OCI-LY7 (cell line): ENCODE measurements at regions not wholly inside any gene's neighbourhood (a gene's known extent, or its start where the extent isn't known, plus 50 kb on each side); places are given as distances from the start of the nearest gene placed in this dataset.
"Not testable (repeated sequence)": the region's sequence is repeated elsewhere in the genome, so short reads cannot be mapped to it uniquely, and the experiment has no call there.

Experiments
- BruUV-seq: library from RNA; stranded (reverse); fragments of 400-500 nt; replicated peaks from 2 replicates; lab custom pipeline; 2021; lab: Mats Ljungman, UMichigan
- CTCF ChIA-PET: fragments of 300-600 bp; sonication (Branson Sonifier 250); formaldehyde crosslinking; loops from one replicate; lab custom pipeline; 2022; ENCODE audit warnings: antibody characterized with exemption; ENCODE audit not compliant: unreplicated experiment; lab: Charles Lee
- POLR2A ChIA-PET: fragments of 300-600 bp; sonication (Branson Sonifier 250); formaldehyde crosslinking; loops from one replicate; lab custom pipeline; 2022; ENCODE audit warnings: antibody characterized with exemption; lab: Charles Lee
- DNase-seq: peaks from one replicate; pipeline ENCODE4 v3.0.0-alpha.2; 2015; ENCODE audit warnings: low spot score
- H2AFZ ChIP-seq: fragments of 200-600 bp; sonication (generic), shearing (Covaris generic); 2 replicates; pipeline ENCODE4 v1.6.1; 2014; ENCODE audit warnings: mild to moderate bottlenecking, antibody characterized with exemption, low read length, moderate library complexity
- H3K27ac ChIP-seq: fragments of 200-600 bp; sonication (generic); 2 replicates; pipeline ENCODE4 v1.5.1; 2014; ENCODE audit warnings: mixed run types, low read depth, mild to moderate bottlenecking, moderate library complexity, low read length, inconsistent platforms; ENCODE audit not compliant: poor library complexity, severe bottlenecking
- H3K36me3 ChIP-seq: fragments of 200-600 bp; sonication (generic); 2 replicates; pipeline ENCODE4 v1.6.1; 2014; ENCODE audit warnings: mild to moderate bottlenecking, antibody characterized with exemption, low read length, moderate library complexity, mixed read lengths; ENCODE audit not compliant: insufficient read depth
- H3K4me1 ChIP-seq: fragments of 200-600 bp; sonication (generic); 2 replicates; pipeline ENCODE4 v1.5.1; 2014; ENCODE audit warnings: mild to moderate bottlenecking, low read length; ENCODE audit not compliant: insufficient read depth, poor library complexity, severe bottlenecking
- H3K4me2 ChIP-seq: fragments of 200-600 bp; sonication (generic); 2 replicates; pipeline ENCODE4 v1.6.1; 2014; ENCODE audit warnings: mild to moderate bottlenecking, low read length
- H3K4me3 ChIP-seq: fragments of 200-600 bp; sonication (generic); 2 replicates; pipeline ENCODE4 v1.5.1; 2014; ENCODE audit warnings: mild to moderate bottlenecking, low read depth, low read length; ENCODE audit not compliant: poor library complexity, severe bottlenecking
- H3K79me2 ChIP-seq: fragments of 200-600 bp; sonication (generic); 2 replicates; pipeline ENCODE4 v1.6.1; 2016; ENCODE audit warnings: low read depth, mild to moderate bottlenecking, low read length, moderate library complexity, mixed read lengths; ENCODE audit not compliant: insufficient read depth
- H3K9me2 ChIP-seq: fragments of 200-600 bp; sonication (generic); 2 replicates; pipeline ENCODE4 v1.6.1; 2016; ENCODE audit warnings: mild to moderate bottlenecking, low read length, mixed read lengths; ENCODE audit not compliant: insufficient read depth
- H3K9me3 ChIP-seq: fragments of 200-600 bp; sonication (generic); 2 replicates; pipeline ENCODE4 v1.6.1; 2014; ENCODE audit warnings: mild to moderate bottlenecking, mixed run types, low read length, mixed read lengths
- H4K20me1 ChIP-seq: fragments of 200-600 bp; sonication (generic); 2 replicates; pipeline ENCODE4 v1.6.1; 2014; ENCODE audit warnings: mild to moderate bottlenecking, antibody characterized with exemption, low read length, moderate library complexity, mixed read lengths; ENCODE audit not compliant: insufficient read depth
- EZH2phosphoT487 ChIP-seq: fragments of 200-600 bp; sonication (generic); IDR thresholded peaks from 2 replicates; pipeline ENCODE4 v1.6.1; 2018; ENCODE audit warnings: low read depth, borderline replicate concordance, mild to moderate bottlenecking, mixed run types, antibody characterized with exemption, low read length, moderate library complexity, mixed read lengths
- intact Hi-C: fragments of 100-400 bp; cut with micrococcal nuclease; formaldehyde crosslinking; loops from one replicate; pipeline ENCODE4 v1.10.0; 2022; ENCODE audit not compliant: unreplicated experiment
- TF ChIP-seq, protein P1 (sequence below): fragments of 200-600 bp; sonication (generic); conservative IDR thresholded peaks from 2 replicates; pipeline ENCODE4 v1.5.1; 2014; ENCODE audit warnings: mild to moderate bottlenecking, antibody characterized with exemption, low read length, moderate library complexity, mixed read lengths

DNA sequence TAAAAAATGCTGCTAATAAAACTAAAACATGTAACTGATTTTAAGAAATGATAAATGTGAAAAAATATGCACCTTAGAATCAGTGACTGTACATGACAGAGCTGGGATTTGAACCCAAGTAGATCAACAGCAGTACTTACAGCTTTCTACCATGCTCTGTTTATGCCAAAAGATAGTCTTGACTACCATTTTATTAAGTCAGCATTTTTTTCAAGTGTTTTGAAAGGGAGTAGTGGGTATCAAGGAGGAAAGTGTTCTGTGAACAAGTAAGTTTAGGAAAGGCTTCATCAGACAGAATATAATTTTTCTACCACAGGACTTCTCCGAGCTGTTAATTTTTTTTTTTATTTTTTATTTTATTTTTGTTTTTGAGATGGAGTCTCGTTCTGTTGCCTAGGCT is 180.4 kb upstream of the GLRA1 start:
- no peak for DNase-seq
- intact Hi-C loops: no loop called here
- Histone ChIP-seq H3K79me2 (no peaks in the 10 kb centered on the region), H3K9me2 (no peaks in the 10 kb centered on the region), H2AFZ (no peak overlapping the region), H4K20me1 (no peaks in the 10 kb centered on the region), H3K27ac (no peak overlapping the region), H3K4me3 (no peak overlapping the region), H3K9me3 (no peaks in the 10 kb centered on the region), H3K36me3 (no peaks in the 10 kb centered on the region), H3K4me1 (no peaks in the 10 kb centered on the region), H3K4me2 (no peak overlapping the region)
- TF ChIP-seq EZH2phosphoT487: no peak
- TF ChIP-seq, protein P1, sequence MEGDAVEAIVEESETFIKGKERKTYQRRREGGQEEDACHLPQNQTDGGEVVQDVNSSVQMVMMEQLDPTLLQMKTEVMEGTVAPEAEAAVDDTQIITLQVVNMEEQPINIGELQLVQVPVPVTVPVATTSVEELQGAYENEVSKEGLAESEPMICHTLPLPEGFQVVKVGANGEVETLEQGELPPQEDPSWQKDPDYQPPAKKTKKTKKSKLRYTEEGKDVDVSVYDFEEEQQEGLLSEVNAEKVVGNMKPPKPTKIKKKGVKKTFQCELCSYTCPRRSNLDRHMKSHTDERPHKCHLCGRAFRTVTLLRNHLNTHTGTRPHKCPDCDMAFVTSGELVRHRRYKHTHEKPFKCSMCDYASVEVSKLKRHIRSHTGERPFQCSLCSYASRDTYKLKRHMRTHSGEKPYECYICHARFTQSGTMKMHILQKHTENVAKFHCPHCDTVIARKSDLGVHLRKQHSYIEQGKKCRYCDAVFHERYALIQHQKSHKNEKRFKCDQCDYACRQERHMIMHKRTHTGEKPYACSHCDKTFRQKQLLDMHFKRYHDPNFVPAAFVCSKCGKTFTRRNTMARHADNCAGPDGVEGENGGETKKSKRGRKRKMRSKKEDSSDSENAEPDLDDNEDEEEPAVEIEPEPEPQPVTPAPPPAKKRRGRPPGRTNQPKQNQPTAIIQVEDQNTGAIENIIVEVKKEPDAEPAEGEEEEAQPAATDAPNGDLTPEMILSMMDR: no peak
- ChIA-PET CTCF (no interaction called here), POLR2A (no interaction called here)
- no TSS peak for BruUV-seq

- H3K4me2 ChIP-seq: no peak overlapping the region
- H4K20me1 ChIP-seq: no peaks in the 10 kb centered on the region
- no peaks in the 10 kb centered on the region for H3K9me3 ChIP-seq
- CTCF ChIA-PET: no interaction called here
- H3K27ac ChIP-seq: no peak overlapping the region
- intact Hi-C loops: no loop called here
- H3K4me3 ChIP-seq: no peak overlapping the region
- no peak overlapping the region for H2AFZ ChIP-seq
- H3K36me3 ChIP-seq: no peaks in the 10 kb centered on the region
- POLR2A ChIA-PET: no interaction called here
- no peaks in the 10 kb centered on the region for H3K79me2 ChIP-seq
- TF ChIP-seq EZH2phosphoT487: no peak
- TF ChIP-seq, protein P1: no peak
- H3K4me1 ChIP-seq: no peaks in the 10 kb centered on the region
- no TSS peak for BruUV-seq
- no peak for DNase-seq
- no peaks in the 10 kb centered on the region for H3K9me2 ChIP-seq
Measured at GRCh38 chr5:152104211-152104610, 179.6 kb upstream of the GLRA1 start.

GRCh38 chr5:152102908-152103307 is 178.3 kb upstream of the GLRA1 start:
- H3K9me3 ChIP-seq, H3K4me1 ChIP-seq, H2AFZ ChIP-seq, intact Hi-C loops, H3K9me2 ChIP-seq, H3K27ac ChIP-seq, CTCF ChIA-PET, H3K79me2 ChIP-seq, H4K20me1 ChIP-seq, BruUV-seq, DNase-seq, H3K4me2 ChIP-seq, H3K4me3 ChIP-seq, H3K36me3 ChIP-seq, POLR2A ChIA-PET: not testable (repeated sequence)
